Coronary artery (tissue), 2 donors: ENCODE measurements at regions not wholly inside any gene's neighbourhood (a gene's known extent, or its start where the extent isn't known, plus 50 kb on each side); places are given as distances from the start of the nearest gene placed in this dataset.
"Not testable (repeated sequence)": the region's sequence is repeated elsewhere in the genome, so short reads cannot be mapped to it uniquely, and the experiment has no call there.

Source experiments
- DNase-seq: peaks from one replicate; pipeline ENCODE4 v3.0.0-alpha.2; 2017; ENCODE audit warnings: low spot score
- H3K27ac ChIP-seq, 2 donors: fragments of 200-600 bp; sonication (generic); one replicate each; pipeline ENCODE4 v1.5.1; 2016 to 2019
- H3K4me3 ChIP-seq: fragments of 200-600 bp; sonication (generic); 2 replicates; pipeline ENCODE4 v1.5.1; 2016; ENCODE audit warnings: mild to moderate bottlenecking, moderate library complexity
- CTCF ChIP-seq: fragments of 200-600 bp; sonication (generic); IDR thresholded peaks from one replicate; pipeline ENCODE4 v1.5.1; 2019; ENCODE audit warnings: antibody characterized with exemption

GRCh38 chr20:57815405-57815804, 105.6 kb upstream of the PMEPA1 start:
- no peak overlapping the region for H3K4me3 ChIP-seq
- DNase-seq: no peak
- TF ChIP-seq CTCF: no peak
- no peak overlapping the region for H3K27ac ChIP-seq

- no peak overlapping the region for H3K27ac ChIP-seq
- H3K4me3 ChIP-seq: no peak overlapping the region
- TF ChIP-seq CTCF: no peak
- DNase-seq: no peak
Observed at GRCh38 chr20:57814529-57814928, 104.7 kb upstream of the PMEPA1 start.

GRCh38 chr20:57813509-57814269, 103.9 kb upstream of the PMEPA1 start:
- no peak for DNase-seq
- no peak overlapping the region for H3K4me3 ChIP-seq
- no peak overlapping the region for H3K27ac ChIP-seq
- TF ChIP-seq CTCF: no peak

- H3K27ac ChIP-seq, H3K4me3 ChIP-seq, DNase-seq: not testable (repeated sequence)
Observed at GRCh38 chr20:57812632-57813031, 102.8 kb upstream of the PMEPA1 start.

- no peak overlapping the region for H3K27ac ChIP-seq
- no peak for DNase-seq
- H3K4me3 ChIP-seq: no peak overlapping the region
- TF ChIP-seq CTCF: no peak
Observed at GRCh38 chr20:57811374-57812020, 101.7 kb upstream of the PMEPA1 start.

- Histone ChIP-seq H3K4me3 (no peak overlapping the region), H3K27ac (no peak overlapping the region)
- no peak for TF ChIP-seq CTCF
- DNase-seq: no peak
Observed at GRCh38 chr20:57810511-57811373, 100.9 kb upstream of the PMEPA1 start.

- no peak for TF ChIP-seq CTCF
- H3K4me3 ChIP-seq: no peak overlapping the region
- no peak for DNase-seq
- H3K27ac ChIP-seq: no peak overlapping the region
Observed at GRCh38 chr20:57809661-57810172, 99.9 kb upstream of the PMEPA1 start.
